Lower leg skin (tissue), 3 donors: ENCODE measurements at regions not wholly inside any gene's neighbourhood (a gene's known extent, or its start where the extent isn't known, plus 50 kb on each side); places are given as distances from the start of the nearest gene placed in this dataset.

Experiments used
- CTCF ChIP-seq, 3 donors: fragments of 450-650 bp; IDR thresholded peaks; one replicate each; pipeline ENCODE4 v1.5.1; 2016; ENCODE audit warnings: antibody characterized with exemption in 3 of 3, mild to moderate bottlenecking in 3 of 3, moderate library complexity in 2 of 3
- POLR2A ChIP-seq, 2 donors: fragments of 450-650 bp; IDR thresholded peaks; one replicate each; pipeline ENCODE4 v1.6.1; 2016 to 2017; ENCODE audit warnings: antibody characterized with exemption in 2 of 2, mild to moderate bottlenecking in 1 of 2, moderate library complexity in 1 of 2

- TF ChIP-seq POLR2A (IDR thresholded peaks at IDR 0.05) (no peak), CTCF (IDR thresholded peaks at IDR 0.05) (no peak)
These were observed 403.7 kb upstream of the ZMIZ1 start for GRCh38 chr10:78664929-78665553.
